Mammary epithelial cell (primary cell): ENCODE measurements at regions not wholly inside any gene's neighbourhood (a gene's known extent, or its start where the extent isn't known, plus 50 kb on each side); places are given as distances from the start of the nearest gene placed in this dataset.

Experiments used
- EZH2 ChIP-seq: IDR thresholded peaks from 2 replicates; pipeline ENCODE4 v1.6.1; 2012; ENCODE audit warnings: low read length, inconsistent platforms, borderline replicate concordance
- TF ChIP-seq, protein P1 (sequence below), 2 donors: IDR thresholded peaks in 1 of 2; conservative IDR thresholded peaks in 1 of 2; 2 replicates each; pipeline ENCODE4 v1.5.1; 2011 to 2012; ENCODE audit warnings: inconsistent platforms in 2 of 2, low read length in 2 of 2, mild to moderate bottlenecking in 2 of 2, control low read depth in 1 of 2, low read depth in 1 of 2; ENCODE audit not compliant: insufficient read depth in 1 of 2; ENCODE audit errors: extremely low read depth in 1 of 2

GRCh38 chr13:91119643-91120042 lies 227.8 kb upstream of the MIR17HG start:
- TF ChIP-seq, protein P1, sequence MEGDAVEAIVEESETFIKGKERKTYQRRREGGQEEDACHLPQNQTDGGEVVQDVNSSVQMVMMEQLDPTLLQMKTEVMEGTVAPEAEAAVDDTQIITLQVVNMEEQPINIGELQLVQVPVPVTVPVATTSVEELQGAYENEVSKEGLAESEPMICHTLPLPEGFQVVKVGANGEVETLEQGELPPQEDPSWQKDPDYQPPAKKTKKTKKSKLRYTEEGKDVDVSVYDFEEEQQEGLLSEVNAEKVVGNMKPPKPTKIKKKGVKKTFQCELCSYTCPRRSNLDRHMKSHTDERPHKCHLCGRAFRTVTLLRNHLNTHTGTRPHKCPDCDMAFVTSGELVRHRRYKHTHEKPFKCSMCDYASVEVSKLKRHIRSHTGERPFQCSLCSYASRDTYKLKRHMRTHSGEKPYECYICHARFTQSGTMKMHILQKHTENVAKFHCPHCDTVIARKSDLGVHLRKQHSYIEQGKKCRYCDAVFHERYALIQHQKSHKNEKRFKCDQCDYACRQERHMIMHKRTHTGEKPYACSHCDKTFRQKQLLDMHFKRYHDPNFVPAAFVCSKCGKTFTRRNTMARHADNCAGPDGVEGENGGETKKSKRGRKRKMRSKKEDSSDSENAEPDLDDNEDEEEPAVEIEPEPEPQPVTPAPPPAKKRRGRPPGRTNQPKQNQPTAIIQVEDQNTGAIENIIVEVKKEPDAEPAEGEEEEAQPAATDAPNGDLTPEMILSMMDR (conservative IDR thresholded peaks at IDR 0.05 in 1 of 2, IDR thresholded peaks at IDR 0.05 in 1 of 2; ENCODE audit: extremely low read depth in 1 of 2, insufficient read depth in 1 of 2, low read depth in 1 of 2, low read length in 2 of 2): no peak
- TF ChIP-seq EZH2: no peak
